ENCODE measurements at regions not wholly inside any gene's neighbourhood (a gene's known extent, or its start where the extent isn't known, plus 50 kb on each side); places are given as distances from the start of the nearest gene placed in this dataset.
"Not testable (repeated sequence)": the region's sequence is repeated elsewhere in the genome, so short reads cannot be mapped to it uniquely, and the experiment has no call there.

DNA sequence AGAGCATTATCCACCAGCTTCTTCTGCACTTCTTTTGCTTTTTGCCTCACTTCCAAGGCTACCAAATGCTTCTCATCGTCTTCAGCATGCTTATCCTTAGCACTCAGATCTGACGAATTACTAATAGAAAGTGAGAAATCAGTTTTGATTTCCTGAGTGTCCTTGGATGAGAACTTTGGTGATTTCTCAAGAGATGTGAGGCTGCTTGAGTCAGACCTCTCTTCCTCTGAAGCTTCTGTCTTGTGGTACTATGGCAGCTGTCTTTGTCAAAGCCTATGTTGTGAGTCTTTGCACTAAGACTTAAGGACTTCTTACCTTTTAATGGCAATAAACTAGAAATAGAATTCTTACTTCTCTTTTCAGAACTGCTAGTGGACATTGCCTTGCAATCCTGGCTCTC lies 169.9 kb downstream of the CPE start:
- Histone ChIP-seq H3K4me3 (ENCODE audit: low read length) (no peak overlapping the region), H3K9ac (ENCODE audit: low read length) (no peak overlapping the region), H3K27me3 (ENCODE audit: control insufficient read depth, insufficient read depth, low read length) (no peaks in the 10 kb centered on the region), H3K27ac (ENCODE audit: low read length) (no peak overlapping the region), H3K9me3 (ENCODE audit: control insufficient read depth, low read depth, low read length) (no peaks in the 10 kb centered on the region), H3K4me1 (ENCODE audit: control insufficient read depth, low read depth, low read length) (no peaks in the 10 kb centered on the region), H3K36me3 (ENCODE audit: control insufficient read depth, low read depth, low read length) (no peaks in the 10 kb centered on the region)

DNA sequence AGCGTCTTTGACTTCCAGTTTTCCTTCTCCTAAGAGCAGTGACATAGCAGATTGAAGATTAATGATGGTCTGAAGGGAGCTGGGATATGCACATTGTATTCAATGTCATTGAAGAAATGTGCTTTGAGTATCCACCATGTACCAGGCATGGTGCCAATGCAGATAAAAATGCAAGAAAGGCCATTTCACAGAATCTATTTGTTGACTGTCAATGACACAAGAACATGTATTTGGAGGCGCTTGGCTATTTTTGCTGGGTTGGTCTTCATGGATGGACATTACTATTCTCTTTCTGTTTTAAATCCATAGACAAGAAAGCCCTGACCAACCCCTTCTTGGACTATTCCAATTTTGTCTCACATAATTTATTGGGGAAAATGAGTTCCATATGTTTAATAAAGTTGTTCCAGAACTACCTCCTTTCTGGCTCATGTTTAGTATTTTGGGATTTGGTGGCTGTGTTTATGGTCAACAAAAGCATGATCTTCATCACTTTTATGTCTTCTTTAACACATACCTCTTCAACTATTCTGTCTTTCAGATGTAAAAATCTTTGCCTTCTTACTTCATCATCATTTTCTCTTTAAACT lies 174.5 kb downstream of the CPE start:
- no peaks in the 10 kb centered on the region for H3K27me3 ChIP-seq (ENCODE audit: control insufficient read depth, insufficient read depth, low read length)
- H3K36me3 ChIP-seq (ENCODE audit: control insufficient read depth, low read depth, low read length), result no peaks in the 10 kb centered on the region
- no peak overlapping the region for H3K27ac ChIP-seq (ENCODE audit: low read length)
- H3K9me3 ChIP-seq (ENCODE audit: control insufficient read depth, low read depth, low read length), result no peaks in the 10 kb centered on the region
- H3K4me1 ChIP-seq (ENCODE audit: control insufficient read depth, low read depth, low read length), result no peaks in the 10 kb centered on the region
- H3K9ac ChIP-seq (ENCODE audit: low read length), result no peak overlapping the region
- H3K4me3 ChIP-seq (ENCODE audit: low read length), result no peak overlapping the region

DNA sequence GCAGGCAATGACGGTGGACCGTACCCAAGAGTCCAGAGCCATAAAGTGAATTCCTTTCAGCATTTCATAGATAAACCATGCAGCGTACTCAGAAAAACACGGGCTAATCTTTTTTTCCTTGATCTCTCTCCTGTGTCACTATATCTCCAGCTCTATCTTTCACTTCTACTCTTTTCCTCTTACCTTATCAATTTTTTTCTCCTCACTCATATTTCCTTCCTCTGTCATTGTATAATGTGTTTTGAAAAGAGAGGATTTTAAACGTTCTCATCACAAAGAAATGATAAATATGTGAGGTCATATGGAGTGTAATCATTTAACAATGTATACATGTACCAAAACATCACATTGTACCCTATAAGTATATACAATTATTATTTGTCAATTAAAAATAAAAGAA lies 176.5 kb downstream of the CPE start:
- Histone ChIP-seq H3K27me3 (ENCODE audit: control insufficient read depth, insufficient read depth, low read length) (no peaks in the 10 kb centered on the region), H3K9ac (ENCODE audit: low read length) (no peak overlapping the region), H3K4me3 (ENCODE audit: low read length) (no peak overlapping the region), H3K4me1 (ENCODE audit: control insufficient read depth, low read depth, low read length) (no peaks in the 10 kb centered on the region), H3K9me3 (ENCODE audit: control insufficient read depth, low read depth, low read length) (no peaks in the 10 kb centered on the region), H3K27ac (ENCODE audit: low read length) (no peak overlapping the region), H3K36me3 (ENCODE audit: control insufficient read depth, low read depth, low read length) (no peaks in the 10 kb centered on the region)

DNA sequence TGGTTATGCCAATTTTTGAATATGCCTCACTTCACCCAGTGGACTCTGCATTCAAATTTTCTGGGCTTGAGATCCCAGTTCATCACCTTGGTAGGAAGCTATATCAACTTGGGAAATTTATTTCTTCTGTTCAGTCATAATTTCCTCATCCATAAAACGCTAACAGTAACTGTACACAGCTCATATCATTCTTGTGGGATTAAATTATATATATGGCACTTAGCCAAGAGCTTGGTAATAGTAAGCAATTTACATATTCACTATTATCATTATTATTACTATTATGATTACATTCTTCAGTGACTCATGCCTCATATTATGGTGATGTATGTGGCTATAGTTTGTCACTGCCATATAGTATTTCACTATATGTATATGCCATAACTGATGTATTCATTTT lies 177.6 kb downstream of the CPE start:
- no peaks in the 10 kb centered on the region for H3K36me3 ChIP-seq (ENCODE audit: control insufficient read depth, low read depth, low read length)
- no peaks in the 10 kb centered on the region for H3K4me1 ChIP-seq (ENCODE audit: control insufficient read depth, low read depth, low read length)
- no peaks in the 10 kb centered on the region for H3K27me3 ChIP-seq (ENCODE audit: control insufficient read depth, insufficient read depth, low read length)
- no peak overlapping the region for H3K27ac ChIP-seq (ENCODE audit: low read length)
- H3K4me3 ChIP-seq (ENCODE audit: low read length), result no peak overlapping the region
- H3K9ac ChIP-seq (ENCODE audit: low read length), result no peak overlapping the region
- no peaks in the 10 kb centered on the region for H3K9me3 ChIP-seq (ENCODE audit: control insufficient read depth, low read depth, low read length)

DNA sequence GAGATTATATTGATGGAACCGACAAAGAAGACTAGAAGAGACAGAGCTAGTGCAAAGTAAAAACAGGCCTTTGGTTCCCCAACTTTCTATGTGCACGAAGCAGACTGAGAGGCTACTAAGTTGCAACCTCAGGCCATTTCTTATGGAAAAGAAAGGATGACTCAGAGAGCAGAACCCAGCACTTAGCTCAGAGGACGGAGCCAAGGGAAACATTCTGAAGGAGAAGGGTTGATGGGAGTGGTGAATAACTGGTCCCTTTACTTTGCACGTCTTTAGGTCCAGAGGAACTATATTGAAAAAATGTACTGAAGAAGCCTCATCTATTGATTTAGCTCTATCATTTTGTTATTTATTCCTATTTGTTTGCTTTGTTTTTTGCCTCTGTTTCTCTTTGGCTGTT lies 182.1 kb downstream of the CPE start:
- Histone ChIP-seq H3K9ac (ENCODE audit: low read length) (no peak overlapping the region), H3K9me3 (ENCODE audit: control insufficient read depth, low read depth, low read length) (peaks cover 6% of the 10 kb centered on the region), H3K27me3 (ENCODE audit: control insufficient read depth, insufficient read depth, low read length) (no peaks in the 10 kb centered on the region), H3K27ac (ENCODE audit: low read length) (no peak overlapping the region), H3K4me3 (ENCODE audit: low read length) (no peak overlapping the region), H3K4me1 (ENCODE audit: control insufficient read depth, low read depth, low read length) (no peaks in the 10 kb centered on the region), H3K36me3 (ENCODE audit: control insufficient read depth, low read depth, low read length) (no peaks in the 10 kb centered on the region)

DNA sequence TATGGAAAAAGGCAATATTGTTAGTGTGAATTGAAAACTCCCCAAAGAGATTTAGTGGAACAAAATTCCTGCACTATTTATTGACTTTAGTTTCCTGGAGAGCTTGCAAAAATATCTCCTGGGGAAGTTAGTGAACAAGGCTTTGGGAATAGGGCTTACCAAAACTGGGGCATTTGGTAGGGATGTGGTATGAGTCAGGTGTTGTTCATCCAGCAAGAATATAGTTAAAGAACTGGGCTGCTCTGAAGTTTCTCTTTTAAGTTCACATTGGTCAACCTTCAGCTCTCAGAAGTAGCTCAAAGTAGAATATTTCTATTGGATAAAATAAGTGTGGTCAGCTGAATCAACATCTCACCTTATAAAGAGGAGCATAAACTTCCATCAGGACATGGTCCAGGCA lies 185.0 kb downstream of the CPE start:
- H3K36me3 ChIP-seq (ENCODE audit: control insufficient read depth, low read depth, low read length), result no peaks in the 10 kb centered on the region
- no peaks in the 10 kb centered on the region for H3K27me3 ChIP-seq (ENCODE audit: control insufficient read depth, insufficient read depth, low read length)
- no peak overlapping the region for H3K9ac ChIP-seq (ENCODE audit: low read length)
- H3K4me1 ChIP-seq (ENCODE audit: control insufficient read depth, low read depth, low read length), result no peaks in the 10 kb centered on the region
- H3K4me3 ChIP-seq (ENCODE audit: low read length), result no peak overlapping the region
- H3K9me3 ChIP-seq (ENCODE audit: control insufficient read depth, low read depth, low read length), result peaks cover 6% of the 10 kb centered on the region
- no peak overlapping the region for H3K27ac ChIP-seq (ENCODE audit: low read length)

DNA sequence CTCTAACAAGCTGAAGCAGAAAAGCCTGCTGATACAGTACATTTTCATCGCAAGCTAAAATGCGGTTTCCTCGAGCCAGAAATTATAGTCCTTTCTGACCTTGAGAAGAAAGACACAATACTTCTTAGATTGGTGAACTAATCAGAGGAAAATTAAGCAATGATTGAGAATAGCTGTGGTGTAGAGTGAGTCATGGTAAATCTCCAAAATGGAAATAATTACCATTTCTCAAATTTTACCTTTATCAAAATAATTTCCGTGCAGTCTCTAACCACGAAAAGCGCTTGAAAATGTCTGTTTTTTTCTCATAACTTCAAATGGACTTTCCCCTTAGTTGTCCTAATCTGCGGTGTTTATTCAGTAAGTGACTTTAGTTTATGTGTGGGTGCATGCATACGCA lies 190.2 kb downstream of the CPE start:
- Histone ChIP-seq H3K4me1 (ENCODE audit: control insufficient read depth, low read depth, low read length) (no peaks in the 10 kb centered on the region), H3K9me3 (ENCODE audit: control insufficient read depth, low read depth, low read length) (no peaks in the 10 kb centered on the region), H3K36me3 (ENCODE audit: control insufficient read depth, low read depth, low read length) (no peaks in the 10 kb centered on the region), H3K27ac (ENCODE audit: low read length) (no peak overlapping the region), H3K9ac (ENCODE audit: low read length) (no peak overlapping the region), H3K27me3 (ENCODE audit: control insufficient read depth, insufficient read depth, low read length) (no peaks in the 10 kb centered on the region), H3K4me3 (ENCODE audit: low read length) (no peak overlapping the region)

DNA sequence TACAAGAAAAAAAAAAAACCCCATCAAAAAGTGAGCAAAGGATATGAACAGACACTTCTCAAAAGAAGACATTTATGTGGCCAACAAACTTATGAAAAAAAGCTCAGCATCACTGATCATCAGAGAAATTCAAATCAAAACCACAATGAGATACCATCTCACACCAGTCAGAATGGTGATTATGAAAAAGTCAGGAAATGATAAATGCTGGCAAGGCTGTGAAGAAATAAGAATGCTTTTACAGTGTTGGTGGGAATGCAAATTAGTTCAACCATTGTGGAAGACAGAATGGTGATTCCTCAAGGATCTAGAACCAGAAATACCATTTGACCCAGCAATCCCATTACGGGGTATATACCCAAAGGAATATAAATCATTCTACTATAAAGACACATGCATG lies 192.7 kb downstream of the CPE start:
- H3K36me3 ChIP-seq (ENCODE audit: control insufficient read depth, low read depth, low read length); H3K4me1 ChIP-seq (ENCODE audit: control insufficient read depth, low read depth, low read length); H3K9ac ChIP-seq (ENCODE audit: low read length); H3K9me3 ChIP-seq (ENCODE audit: control insufficient read depth, low read depth, low read length); H3K27me3 ChIP-seq (ENCODE audit: control insufficient read depth, insufficient read depth, low read length); H3K4me3 ChIP-seq (ENCODE audit: low read length); H3K27ac ChIP-seq (ENCODE audit: low read length): not testable (repeated sequence)

DNA sequence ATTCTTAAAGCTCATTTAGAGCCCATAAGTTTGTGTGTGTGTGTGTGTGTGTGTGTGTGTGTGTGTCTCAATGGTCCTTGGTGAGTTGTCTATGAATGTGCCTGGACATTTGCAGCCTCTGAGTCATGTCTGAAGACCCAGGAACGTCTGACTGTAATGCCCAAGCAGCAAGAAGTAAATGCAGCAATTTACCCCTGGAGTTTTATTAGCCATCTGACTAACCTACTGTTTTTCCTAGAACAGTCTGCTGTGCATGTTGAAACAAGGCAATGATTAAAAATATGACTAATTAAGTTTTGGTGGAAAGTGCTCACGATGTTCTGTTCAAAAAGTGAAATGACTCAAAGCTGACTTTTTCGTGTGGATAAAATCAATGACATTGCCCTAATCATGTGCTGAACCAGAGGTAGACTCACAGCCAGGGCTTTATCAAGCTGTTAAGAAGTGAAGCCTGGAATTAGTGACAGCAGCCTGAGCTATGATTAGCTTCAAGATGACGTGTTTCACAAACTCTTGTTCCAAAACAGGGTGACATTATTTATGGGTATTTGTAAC lies 201.6 kb downstream of the CPE start:
- no peaks in the 10 kb centered on the region for H3K9me3 ChIP-seq (ENCODE audit: control insufficient read depth, low read depth, low read length)
- H3K36me3 ChIP-seq (ENCODE audit: control insufficient read depth, low read depth, low read length), result no peaks in the 10 kb centered on the region
- no peaks in the 10 kb centered on the region for H3K27me3 ChIP-seq (ENCODE audit: control insufficient read depth, insufficient read depth, low read length)
- H3K9ac ChIP-seq (ENCODE audit: low read length), result no peak overlapping the region
- H3K27ac ChIP-seq (ENCODE audit: low read length), result no peak overlapping the region
- H3K4me1 ChIP-seq (ENCODE audit: control insufficient read depth, low read depth, low read length), result no peaks in the 10 kb centered on the region
- no peak overlapping the region for H3K4me3 ChIP-seq (ENCODE audit: low read length)

DNA sequence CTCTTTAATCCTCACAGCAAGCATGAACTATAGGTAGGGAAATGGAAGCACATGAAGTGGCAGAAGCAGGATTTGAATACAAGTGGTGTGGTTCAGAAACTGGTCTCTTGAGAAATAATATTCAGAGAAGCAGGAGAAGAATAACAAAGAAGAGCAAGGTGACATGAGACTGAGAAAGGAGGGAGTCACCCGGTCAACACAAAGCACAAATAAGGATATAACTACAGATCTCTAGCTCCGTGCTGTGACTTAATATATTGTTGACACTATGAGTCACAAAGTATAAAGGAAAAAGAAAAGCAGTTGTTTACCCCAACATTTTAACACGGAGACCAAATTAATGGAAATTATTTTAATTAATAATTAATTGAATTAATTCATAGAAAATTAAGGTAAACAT lies 204.5 kb downstream of the CPE start:
- H3K27me3 ChIP-seq (ENCODE audit: control insufficient read depth, insufficient read depth, low read length), result no peaks in the 10 kb centered on the region
- H3K9ac ChIP-seq (ENCODE audit: low read length), result no peak overlapping the region
- no peak overlapping the region for H3K4me3 ChIP-seq (ENCODE audit: low read length)
- H3K9me3 ChIP-seq (ENCODE audit: control insufficient read depth, low read depth, low read length), result no peaks in the 10 kb centered on the region
- H3K27ac ChIP-seq (ENCODE audit: low read length), result no peak overlapping the region
- H3K4me1 ChIP-seq (ENCODE audit: control insufficient read depth, low read depth, low read length), result no peaks in the 10 kb centered on the region
- H3K36me3 ChIP-seq (ENCODE audit: control insufficient read depth, low read depth, low read length), result no peaks in the 10 kb centered on the region

DNA sequence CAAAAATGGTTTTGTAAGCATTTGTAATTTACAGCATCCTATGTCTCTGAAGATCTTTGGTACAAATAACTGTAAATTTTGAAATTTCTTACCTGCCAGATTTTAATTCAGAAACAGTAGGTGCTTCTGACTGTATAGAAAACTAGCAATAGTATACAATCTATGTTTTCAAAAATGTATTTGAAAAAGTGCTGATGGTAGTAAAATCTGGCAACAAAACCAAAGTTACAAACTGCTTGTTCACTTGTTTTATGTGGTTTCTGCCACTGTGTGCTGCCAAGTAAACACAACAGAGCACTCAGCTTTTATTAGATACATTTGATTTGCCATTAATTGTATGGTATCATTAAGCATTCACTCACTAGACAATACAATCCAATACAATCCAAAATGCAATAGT lies 206.1 kb downstream of the CPE start:
- H3K9me3 ChIP-seq (ENCODE audit: control insufficient read depth, low read depth, low read length), result no peaks in the 10 kb centered on the region
- no peak overlapping the region for H3K4me3 ChIP-seq (ENCODE audit: low read length)
- H3K4me1 ChIP-seq (ENCODE audit: control insufficient read depth, low read depth, low read length), result no peaks in the 10 kb centered on the region
- H3K36me3 ChIP-seq (ENCODE audit: control insufficient read depth, low read depth, low read length), result no peaks in the 10 kb centered on the region
- H3K27me3 ChIP-seq (ENCODE audit: control insufficient read depth, insufficient read depth, low read length), result no peaks in the 10 kb centered on the region
- no peak overlapping the region for H3K9ac ChIP-seq (ENCODE audit: low read length)
- H3K27ac ChIP-seq (ENCODE audit: low read length), result no peak overlapping the region

DNA sequence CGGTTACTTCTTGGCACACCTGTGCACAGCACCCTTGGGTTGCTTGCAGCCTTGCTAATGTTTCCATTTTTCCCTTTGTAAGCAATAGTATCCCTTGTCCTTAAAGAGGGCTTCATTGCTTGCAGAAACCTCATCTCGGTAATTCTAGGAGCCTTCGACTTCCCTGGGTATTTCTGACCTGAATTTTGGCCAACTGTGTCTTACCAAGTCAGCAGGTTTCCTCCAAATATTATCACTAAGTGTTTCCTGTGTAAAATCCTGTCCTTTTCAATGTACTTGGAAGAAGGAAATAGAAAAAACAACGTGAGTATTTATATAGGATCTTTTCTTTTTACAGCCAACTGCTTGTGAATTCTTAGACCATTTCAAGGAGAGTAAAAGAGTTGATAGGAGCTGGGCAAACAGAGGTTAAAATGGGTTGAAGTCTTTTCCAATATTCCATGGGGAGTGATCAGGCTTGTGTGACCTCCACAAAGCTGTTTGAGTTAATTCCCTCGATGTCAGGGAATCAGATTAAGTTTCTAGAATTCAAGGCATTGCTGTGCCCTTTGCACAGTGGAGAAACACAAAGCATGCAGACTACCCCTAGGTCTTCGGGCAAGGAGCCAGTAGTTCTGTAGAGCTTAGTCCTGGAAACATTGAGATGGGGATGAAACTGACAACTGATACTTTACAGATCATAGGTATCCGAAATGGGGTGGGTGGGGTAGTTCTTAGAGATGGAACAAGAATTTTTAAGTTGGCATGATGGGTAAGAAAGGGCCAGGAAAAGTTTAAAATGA lies 209.9 kb downstream of the CPE start:
- no peak overlapping the region for H3K27ac ChIP-seq (ENCODE audit: low read length)
- no peaks in the 10 kb centered on the region for H3K9me3 ChIP-seq (ENCODE audit: control insufficient read depth, low read depth, low read length)
- H3K4me3 ChIP-seq (ENCODE audit: low read length), result no peak overlapping the region
- no peaks in the 10 kb centered on the region for H3K4me1 ChIP-seq (ENCODE audit: control insufficient read depth, low read depth, low read length)
- H3K27me3 ChIP-seq (ENCODE audit: control insufficient read depth, insufficient read depth, low read length), result no peaks in the 10 kb centered on the region
- H3K9ac ChIP-seq (ENCODE audit: low read length), result no peak overlapping the region
- H3K36me3 ChIP-seq (ENCODE audit: control insufficient read depth, low read depth, low read length), result no peaks in the 10 kb centered on the region

All from iPS-18a (cell line).